ENCODE measurements at regions not wholly inside any gene's neighbourhood (a gene's known extent, or its start where the extent isn't known, plus 50 kb on each side); places are given as distances from the start of the nearest gene placed in this dataset.

DNA sequence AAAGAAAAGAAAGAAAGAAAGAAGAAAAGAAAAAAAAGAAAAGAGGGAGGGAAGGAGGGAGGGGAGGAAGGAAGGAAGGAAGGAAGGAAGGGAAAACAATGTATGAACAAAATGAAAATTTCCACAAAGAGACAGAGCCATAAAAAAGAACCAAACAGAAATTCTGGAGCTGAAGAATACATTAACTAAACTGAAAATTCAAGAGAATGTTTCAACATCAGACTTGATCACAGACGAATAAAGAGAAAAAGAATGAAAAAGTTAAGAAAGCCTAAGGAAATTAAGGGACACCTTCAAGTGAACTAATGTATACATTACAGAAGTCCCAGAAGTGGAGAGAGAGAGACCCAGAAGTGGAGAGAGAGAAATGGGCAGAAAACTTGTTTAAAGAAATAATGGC, 60.9 kb upstream of the RAB6C start:
- FAIRE-seq (no peak), DNase-seq (ENCODE audit: low read depth, low spot score) (no peak)
- Histone ChIP-seq H3K27me3 (ENCODE audit: control insufficient read depth in 2 of 2, insufficient read depth in 2 of 2, low read length in 2 of 2) (no peaks in the 10 kb centered on the region), H3K4me3 (replicated peaks in 1 of 3; ENCODE audit: insufficient read depth in 1 of 3, low read depth in 1 of 3, low read length in 3 of 3) (no peak overlapping the region), H3K27ac (ENCODE audit: insufficient read depth, low read depth, low read length) (no peak overlapping the region), H3K4me2 (ENCODE audit: insufficient read depth, low read length) (no peak overlapping the region), H3K9me3 (replicated peaks; ENCODE audit: control insufficient read depth, insufficient read depth, low read length) (no peaks in the 10 kb centered on the region), H3K4me1 (ENCODE audit: control insufficient read depth, extremely low read depth, insufficient read depth, low read length) (no peaks in the 10 kb centered on the region), H3K79me2 (ENCODE audit: control insufficient read depth, insufficient read depth, low read length) (no peaks in the 10 kb centered on the region), H4K20me1 (replicated peaks; ENCODE audit: control insufficient read depth, extremely low read depth, insufficient read depth, low read length) (no peaks in the 10 kb centered on the region), H2AFZ (ENCODE audit: low read depth, low read length) (no peak overlapping the region), H3K9ac (replicated peaks; ENCODE audit: extremely low read depth, insufficient read depth, low read length) (no peak overlapping the region), H3K9me1 (replicated peaks; ENCODE audit: control insufficient read depth, extremely low read depth, insufficient read depth, low read length) (no peaks in the 10 kb centered on the region), H3K36me3 (ENCODE audit: control insufficient read depth in 2 of 2, extremely low read depth in 1 of 2, insufficient read depth in 2 of 2, low read length in 2 of 2) (no peaks in the 10 kb centered on the region)
- no TSS peak for BruUV-seq (replicated peaks)
- ChIA-PET CTCF (no interaction called here), POLR2A (no interaction called here)
- dilution Hi-C loops (cut with MboI; ENCODE audit: extremely low pct_ligation_motif_present, low sequenced_read_pairs), result no loop called here
- intact Hi-C loops (cut with micrococcal nuclease), result no loop called here
- TF ChIP-seq, protein P1, sequence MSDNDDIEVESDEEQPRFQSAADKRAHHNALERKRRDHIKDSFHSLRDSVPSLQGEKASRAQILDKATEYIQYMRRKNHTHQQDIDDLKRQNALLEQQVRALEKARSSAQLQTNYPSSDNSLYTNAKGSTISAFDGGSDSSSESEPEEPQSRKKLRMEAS (IDR thresholded peaks at IDR 0.05; ENCODE audit: insufficient read depth, insufficient read length), result no peak
- TF ChIP-seq, protein P2, sequence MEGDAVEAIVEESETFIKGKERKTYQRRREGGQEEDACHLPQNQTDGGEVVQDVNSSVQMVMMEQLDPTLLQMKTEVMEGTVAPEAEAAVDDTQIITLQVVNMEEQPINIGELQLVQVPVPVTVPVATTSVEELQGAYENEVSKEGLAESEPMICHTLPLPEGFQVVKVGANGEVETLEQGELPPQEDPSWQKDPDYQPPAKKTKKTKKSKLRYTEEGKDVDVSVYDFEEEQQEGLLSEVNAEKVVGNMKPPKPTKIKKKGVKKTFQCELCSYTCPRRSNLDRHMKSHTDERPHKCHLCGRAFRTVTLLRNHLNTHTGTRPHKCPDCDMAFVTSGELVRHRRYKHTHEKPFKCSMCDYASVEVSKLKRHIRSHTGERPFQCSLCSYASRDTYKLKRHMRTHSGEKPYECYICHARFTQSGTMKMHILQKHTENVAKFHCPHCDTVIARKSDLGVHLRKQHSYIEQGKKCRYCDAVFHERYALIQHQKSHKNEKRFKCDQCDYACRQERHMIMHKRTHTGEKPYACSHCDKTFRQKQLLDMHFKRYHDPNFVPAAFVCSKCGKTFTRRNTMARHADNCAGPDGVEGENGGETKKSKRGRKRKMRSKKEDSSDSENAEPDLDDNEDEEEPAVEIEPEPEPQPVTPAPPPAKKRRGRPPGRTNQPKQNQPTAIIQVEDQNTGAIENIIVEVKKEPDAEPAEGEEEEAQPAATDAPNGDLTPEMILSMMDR (IDR thresholded peaks at IDR 0.05; ENCODE audit: extremely low read depth in 1 of 2, insufficient read depth in 1 of 2, low read depth in 1 of 2, low read length in 2 of 2), result no peak
- TF ChIP-seq JUN (IDR thresholded peaks at IDR 0.05; ENCODE audit: borderline replicate concordance, insufficient read depth, insufficient read length, low read depth) (no peak), FOS (IDR thresholded peaks at IDR 0.05; ENCODE audit: borderline replicate concordance, insufficient read depth, low read length) (no peak), POLR2A (IDR thresholded peaks at IDR 0.05; ENCODE audit: low read depth, low read length) (no peak), MYC (IDR thresholded peaks at IDR 0.05; ENCODE audit: low read depth, low read length) (no peak), GATA2 (IDR thresholded peaks at IDR 0.05; ENCODE audit: insufficient read depth, insufficient read length, low read depth, low read length) (no peak), POLR2AphosphoS5 (IDR thresholded peaks at IDR 0.05; ENCODE audit: insufficient read depth, low read depth, low read length) (no peak), EZH2 (IDR thresholded peaks at IDR 0.05; ENCODE audit: borderline replicate concordance, low read depth, low read length, severe bottlenecking) (no peak)
